HG03103 (cell line): ENCODE measurements at regions not wholly inside any gene's neighbourhood (a gene's known extent, or its start where the extent isn't known, plus 50 kb on each side); places are given as distances from the start of the nearest gene placed in this dataset.

Experiments used
- ATAC-seq: cut with Tn5 transposase; IDR thresholded peaks from one replicate; pipeline ENCODE4 v1.9.1; 2021; ENCODE audit warnings: low read depth; ENCODE audit not compliant: unreplicated experiment

GRCh38 chr22:22032099-22032905, 49.7 kb upstream of the TOP3B start:
- ATAC-seq = no peak
